GM19025 (cell line): ENCODE measurements at regions not wholly inside any gene's neighbourhood (a gene's known extent, or its start where the extent isn't known, plus 50 kb on each side); places are given as distances from the start of the nearest gene placed in this dataset.
"Not testable (repeated sequence)": the region's sequence is repeated elsewhere in the genome, so short reads cannot be mapped to it uniquely, and the experiment has no call there.

ENCODE experiments used
- ATAC-seq: cut with Tn5 transposase; IDR thresholded peaks from one replicate; pipeline ENCODE4 v1.9.1; 2021; ENCODE audit warnings: mild to moderate bottlenecking, low read depth, moderate library complexity; ENCODE audit not compliant: unreplicated experiment

DNA sequence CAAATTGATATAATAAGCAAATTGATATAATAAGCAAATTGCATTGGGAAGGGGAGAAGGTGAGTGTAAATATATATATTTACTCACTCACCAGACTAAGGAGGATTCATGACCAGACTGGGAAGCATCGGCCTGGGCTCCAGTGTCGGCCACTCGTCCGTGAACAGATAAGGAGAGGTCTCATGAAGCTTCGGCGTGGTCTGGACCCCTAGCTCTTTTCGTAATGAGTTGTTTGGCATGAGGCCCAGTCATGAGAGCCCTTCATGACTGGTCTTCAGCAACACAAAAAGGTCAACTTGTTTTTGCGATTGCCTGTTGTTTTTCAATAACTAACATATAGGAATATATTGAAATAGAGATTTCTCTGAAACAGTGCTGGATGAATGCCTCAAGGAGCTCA lies 222.9 kb upstream of the KCNK2 start:
- no peak for ATAC-seq

DNA sequence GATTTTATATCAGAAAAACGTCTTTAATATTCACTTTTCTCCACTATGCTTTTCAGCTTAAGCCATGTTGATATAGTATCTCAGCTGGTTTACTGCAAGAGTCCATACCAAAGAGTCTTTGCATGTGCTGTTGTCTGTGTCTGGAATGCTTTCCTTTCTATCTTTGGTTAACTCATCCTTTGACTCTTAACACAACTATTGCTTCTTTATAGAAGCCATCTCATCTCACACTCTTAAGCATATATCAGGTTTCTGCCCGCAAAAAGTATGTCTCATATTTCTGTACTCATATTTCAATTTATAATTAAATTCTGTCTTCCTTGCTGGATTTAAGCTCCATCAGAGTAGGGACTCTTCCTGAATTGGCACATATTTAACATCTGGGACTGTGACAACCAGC lies 220.9 kb upstream of the KCNK2 start:
- no peak for ATAC-seq

DNA sequence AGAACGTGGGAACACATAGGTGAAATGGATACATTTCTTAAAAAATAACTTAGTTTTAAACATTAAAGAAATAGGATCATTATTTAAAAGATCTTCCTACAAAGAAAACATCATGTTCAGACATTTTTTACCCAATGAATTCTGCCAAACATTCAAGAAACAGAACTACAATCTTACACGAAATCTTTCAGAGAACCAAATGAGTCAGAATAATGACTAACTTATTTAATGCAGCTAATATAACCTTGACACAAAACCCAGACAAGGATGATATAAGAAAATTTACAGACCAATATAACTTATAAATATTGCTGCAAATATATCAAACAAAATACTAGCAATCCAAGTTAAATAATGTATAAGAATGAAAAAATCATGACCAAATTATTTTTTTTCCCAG lies 220.1 kb upstream of the KCNK2 start:
- no peak for ATAC-seq

DNA sequence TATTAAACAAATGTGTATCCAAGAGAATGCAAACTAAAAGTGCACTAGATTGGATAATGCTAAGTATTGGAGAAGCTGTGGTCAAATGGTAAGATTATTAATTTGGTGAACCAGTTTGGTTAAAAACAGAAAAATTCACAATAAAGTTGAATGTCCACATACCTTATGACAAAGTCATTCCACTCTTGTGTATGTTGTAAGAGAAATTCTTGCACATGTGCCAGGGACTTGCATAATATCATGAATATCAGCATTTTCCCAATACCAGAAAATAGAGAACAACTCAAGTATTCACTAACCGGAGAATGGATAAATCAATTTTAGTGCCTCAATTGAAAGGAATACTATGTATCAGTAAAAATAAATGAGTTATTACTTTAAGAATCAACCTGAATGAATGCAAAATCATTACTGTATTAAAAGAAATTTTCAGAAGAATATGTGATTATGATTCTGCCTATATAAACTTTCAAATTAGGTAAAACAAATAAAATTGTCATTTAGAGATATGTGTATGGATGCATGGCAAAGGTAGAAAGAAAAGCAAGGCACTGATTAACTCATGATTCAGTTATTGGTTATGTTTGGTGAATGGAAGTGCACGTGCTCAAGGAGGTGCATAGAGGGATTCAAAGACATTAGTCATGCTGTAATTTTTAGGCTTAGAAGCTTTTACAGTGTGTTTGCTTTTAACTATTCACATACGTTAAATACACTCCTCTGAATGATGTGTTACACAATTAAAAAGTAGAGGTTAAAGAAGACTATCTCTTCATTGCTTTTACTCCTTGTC lies 217.4 kb upstream of the KCNK2 start:
- no peak for ATAC-seq

DNA sequence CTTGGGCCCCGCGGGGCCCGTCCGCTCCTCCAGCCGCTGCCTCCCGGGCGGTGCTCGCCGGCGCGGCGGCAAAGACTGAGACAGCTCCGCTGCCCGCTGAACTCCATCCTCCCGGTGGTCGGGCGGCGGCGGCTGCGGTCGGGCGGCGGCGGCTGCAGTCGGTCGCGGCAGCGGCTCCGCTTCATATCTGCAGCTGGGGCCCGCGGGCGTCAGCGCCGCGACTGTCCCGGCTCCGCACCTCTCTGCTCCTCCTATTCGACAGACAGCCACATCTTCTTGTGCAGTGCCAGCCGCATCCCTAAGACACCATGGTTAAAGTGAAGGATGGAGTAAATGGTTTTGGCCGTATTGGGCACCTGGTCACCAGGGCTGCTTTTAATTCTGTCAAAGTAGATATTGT lies 212.1 kb upstream of the KCNK2 start:
- ATAC-seq, result not testable (repeated sequence)

DNA sequence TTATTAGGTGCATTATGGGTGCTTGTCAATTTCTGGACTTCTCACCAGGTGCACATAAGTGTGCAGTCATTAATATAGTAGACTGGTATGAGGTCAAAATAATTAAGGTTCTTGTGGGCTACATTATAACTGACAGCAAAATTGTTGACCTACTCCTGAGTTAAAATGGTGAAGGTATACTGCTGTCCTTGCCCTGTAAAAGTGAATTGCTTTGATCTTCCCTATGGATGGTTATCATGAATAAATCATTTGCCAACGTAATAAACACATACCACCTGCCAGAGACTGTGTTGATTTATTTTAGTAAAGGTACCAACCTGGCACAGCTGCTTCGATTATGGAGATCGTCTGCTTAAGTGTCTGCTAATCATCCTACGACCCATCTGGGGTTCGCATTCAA lies 201.6 kb upstream of the KCNK2 start:
- no peak for ATAC-seq

DNA sequence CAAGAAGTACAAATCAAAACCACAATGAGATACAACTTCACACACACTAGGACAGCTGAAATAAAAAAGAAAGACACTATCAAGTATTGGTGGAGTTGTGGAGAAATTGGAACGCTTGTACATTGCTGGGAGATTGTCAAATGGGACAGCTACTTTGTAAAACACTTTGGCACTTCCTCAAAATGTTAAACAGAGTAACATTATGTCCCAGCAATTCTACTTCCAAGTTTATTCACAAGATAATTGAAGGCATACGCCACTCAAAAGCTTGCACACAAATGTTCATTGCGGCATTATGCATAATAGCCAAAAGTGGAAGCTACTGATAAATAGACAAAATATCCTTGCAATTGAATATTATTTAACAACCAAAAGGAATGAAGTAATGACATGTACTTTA lies 199.9 kb upstream of the KCNK2 start:
- ATAC-seq, result no peak

DNA sequence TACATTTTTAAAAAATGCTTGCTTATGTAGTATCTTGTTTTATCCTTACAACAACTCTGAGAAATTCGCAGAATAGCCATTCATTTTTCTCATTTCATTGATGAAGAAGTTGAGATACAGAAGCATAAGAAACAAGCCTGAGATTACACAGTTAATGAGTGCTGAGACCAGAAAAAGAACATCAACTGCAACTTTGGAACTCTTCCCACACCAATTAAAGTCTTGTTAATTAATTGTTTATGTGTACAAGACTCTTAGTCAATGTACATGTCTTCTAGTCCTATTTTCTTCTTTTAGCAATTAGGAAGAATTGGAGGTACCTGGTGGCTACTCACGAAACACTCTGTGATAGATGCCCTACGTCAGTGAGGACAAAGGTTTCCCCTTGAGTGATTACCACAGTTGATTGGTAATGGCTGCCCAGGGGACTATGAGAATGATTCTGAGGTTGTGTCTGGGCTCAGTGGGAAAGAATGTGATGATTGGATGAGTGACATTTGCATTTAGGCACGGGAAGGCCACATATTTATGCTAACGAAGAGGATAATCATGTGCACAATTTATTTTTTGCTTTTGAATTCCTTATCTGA lies 187.4 kb upstream of the KCNK2 start:
- ATAC-seq, result no peak

DNA sequence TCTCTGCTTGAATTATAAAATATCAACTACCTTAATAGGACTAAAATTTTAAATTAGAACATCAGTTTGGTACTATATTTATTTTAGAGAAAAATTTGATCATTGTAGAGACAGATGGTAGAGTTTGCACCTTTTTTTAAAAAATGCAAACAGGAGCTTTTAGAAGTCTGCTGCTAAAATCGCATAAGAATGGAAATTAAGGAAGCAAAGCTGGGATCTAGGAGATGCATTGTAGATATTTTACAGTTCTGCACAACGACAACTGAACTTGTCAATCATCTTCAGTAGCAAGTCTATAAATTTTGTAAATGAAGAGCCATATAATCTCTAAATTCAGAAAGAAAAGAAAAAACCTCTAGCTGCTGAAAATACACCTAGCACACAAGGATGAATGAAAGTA lies 185.6 kb upstream of the KCNK2 start:
- no peak for ATAC-seq

DNA sequence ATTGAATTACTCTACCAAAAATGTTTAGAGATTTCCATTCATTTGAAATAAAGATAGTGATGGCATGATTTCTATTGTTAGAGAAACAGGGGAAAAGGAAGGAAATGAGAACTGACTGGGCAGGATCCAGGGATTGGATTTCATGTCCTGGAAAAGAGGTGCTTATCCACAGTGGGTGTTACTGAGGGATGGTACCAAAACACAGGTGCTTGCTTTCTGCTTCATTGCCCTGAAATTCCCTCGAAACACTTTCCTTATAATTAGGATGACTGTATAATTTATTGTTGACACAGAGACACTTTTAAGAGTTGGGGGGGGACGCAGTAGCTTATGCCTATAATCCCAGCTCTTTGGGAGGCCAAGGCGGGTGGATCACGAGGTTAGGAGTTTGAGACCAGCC lies 185.0 kb upstream of the KCNK2 start:
- no peak for ATAC-seq

DNA sequence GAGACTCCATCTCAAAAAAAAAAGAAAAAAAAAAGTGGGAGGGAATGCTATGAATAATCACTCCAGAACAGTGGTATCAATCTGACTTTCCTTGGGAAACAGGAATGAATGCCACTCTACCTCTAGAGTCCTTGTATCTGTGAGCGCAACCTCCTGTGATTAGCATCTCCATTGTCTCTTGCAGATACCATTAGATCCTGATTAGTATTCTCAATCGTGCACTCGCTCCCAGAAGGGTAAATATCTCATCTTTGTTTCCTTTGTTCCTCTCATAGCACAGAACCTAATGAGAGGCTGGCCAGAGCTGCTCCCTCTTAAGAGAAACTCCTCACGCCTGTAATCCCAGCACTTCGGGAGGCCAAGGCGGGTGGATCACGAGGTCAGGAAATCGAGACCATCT lies 184.4 kb upstream of the KCNK2 start:
- ATAC-seq, result no peak

DNA sequence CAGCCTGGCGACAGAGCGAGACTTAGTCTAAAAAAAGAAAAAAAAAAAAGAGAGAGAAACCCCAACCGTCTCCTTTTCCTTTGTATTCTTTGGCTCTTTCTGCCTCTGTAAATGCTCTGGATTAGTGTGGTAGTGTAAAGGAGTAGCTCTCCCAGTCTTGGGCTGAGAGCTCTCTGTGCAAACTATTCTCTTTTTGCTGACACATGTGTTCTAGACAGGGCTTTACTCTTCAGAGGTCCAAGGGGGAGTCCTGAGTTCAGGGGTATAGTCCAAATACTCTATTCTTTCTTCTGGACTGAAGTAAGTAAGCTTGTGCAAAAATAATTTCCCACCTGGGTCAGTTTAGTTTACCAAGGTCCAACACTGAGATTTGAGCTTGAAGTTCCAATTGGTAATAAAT lies 183.8 kb upstream of the KCNK2 start:
- no peak for ATAC-seq

DNA sequence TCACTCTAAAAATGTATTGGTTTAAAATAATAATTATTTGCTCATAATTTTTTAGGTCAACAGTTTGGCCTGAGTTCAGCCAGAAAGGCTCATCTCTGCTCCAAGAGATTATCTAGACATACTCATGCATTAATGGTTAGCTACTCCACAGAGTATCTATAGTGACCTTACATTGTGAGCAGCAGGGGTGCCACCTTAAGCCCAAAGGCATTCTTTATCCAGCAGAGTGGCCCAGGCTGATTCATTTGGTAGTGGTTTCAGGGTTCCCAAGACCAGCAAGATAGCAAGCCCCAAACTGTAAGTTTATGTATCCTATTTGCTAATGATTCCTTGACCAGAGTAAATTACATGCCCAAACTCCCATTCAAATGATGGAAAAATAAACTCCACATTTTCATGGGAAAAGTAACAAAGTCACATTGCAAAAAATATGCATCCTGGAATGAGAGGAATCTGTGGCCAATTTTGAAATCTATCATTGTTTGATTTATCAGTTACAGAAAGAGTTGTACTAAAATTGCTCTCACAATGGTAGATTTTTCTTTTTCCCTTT lies 182.6 kb upstream of the KCNK2 start:
- ATAC-seq, result no peak

DNA sequence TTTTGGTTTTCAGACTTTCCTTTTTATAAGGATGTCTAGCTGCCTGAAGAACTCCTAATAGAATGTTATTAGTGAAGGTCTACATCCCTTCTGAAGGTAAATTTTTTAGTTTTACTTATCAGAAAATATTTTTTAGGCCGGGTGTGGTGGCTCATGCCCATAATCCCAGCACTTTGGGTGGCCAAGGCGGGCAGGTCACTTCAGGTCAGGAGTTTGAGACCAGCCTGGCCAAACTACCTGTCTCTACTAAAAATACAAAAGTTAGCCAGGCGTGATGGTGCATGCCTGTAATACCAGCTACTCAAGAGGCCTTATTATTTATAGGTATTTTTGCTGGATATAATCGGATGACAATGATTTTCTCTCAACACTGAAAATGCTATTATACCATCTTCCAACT lies 181.9 kb upstream of the KCNK2 start:
- ATAC-seq, result no peak

DNA sequence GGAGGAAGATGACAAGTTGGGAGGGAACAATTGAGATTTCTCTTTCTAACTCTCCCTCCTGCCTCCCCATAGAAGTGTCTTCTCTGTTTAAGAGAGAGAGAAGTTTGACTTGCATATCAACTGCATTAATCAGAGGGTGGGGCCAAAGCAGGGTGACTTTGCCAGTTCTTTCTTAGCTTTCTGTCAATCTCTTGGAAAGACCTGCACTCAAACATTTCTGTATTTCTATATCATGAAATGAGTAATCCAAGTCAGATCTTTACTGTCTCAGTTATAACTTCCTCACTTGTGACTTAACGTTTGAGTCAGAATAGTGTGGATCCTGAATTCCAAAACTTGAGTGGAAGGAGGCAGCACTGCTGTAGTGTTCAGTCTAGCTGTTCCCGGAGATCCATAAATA lies 180.8 kb upstream of the KCNK2 start:
- no peak for ATAC-seq

DNA sequence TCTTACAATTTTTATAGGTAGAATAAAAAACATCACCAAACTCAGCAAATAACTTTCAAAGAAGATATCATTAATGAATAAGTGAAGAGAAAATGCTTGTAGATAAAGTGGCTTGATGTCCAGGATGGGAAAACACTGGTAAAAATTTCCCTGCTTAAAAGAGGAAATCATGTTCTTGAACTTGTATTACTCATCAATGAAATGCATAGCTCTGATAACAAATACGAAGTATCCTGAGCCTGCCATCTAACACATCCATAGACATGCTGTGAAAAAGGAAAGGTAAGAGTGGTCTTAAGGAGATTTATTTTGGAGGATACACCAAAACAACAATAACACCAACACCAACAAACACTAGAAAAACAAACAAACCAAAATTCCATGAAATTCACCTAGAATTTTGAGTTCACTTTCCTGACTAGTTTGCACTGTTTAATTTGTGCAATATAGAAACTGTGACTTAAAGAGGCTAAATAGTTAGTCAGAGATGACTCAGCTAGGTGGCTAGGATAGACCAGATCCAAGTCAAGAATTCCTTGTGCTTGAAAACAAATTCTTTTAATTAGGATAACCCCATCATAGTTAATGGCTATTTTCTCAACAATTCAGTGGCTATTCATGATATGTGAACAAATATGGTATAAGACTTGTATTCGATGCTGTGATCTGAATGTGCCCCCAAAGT lies 179.8 kb upstream of the KCNK2 start:
- ATAC-seq, result no peak

DNA sequence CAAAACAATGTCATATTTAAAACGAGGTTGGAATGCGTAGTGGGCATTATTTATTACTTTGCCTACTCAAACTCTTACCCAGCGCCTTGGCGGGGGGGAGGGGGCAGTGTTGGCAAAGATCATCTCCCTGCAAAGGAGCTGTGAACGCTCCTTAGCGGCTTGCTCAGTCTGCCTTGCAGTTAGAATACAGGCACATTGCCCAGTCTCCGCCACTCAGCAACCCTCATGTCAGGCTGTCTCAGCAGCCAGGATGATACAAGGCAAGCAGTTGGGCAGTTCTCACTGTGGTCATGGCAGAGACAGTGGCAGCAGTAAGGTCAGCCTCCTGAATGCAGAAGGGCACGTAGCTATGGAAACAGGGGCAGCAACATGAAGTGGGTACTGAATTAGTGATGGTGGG lies 170.4 kb upstream of the KCNK2 start:
- no peak for ATAC-seq

DNA sequence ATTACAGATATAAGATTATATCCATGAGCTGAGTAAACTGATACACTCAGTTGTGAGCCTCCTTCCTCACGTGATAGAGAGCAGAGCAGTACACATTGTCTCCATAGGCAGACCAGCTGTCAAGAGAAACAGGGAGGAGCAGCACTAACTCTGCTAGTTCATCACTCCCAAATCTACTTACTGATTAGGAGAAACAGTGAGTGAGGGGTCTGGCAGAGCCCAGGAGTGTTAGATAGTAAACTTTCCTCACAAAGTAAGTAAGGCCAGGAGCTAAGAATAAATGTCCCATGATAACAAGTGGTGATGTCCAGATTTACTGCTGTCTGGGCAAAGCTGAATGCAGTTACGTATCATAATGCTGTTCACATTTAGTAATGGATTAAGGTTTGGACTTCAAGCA lies 168.6 kb upstream of the KCNK2 start:
- no peak for ATAC-seq

DNA sequence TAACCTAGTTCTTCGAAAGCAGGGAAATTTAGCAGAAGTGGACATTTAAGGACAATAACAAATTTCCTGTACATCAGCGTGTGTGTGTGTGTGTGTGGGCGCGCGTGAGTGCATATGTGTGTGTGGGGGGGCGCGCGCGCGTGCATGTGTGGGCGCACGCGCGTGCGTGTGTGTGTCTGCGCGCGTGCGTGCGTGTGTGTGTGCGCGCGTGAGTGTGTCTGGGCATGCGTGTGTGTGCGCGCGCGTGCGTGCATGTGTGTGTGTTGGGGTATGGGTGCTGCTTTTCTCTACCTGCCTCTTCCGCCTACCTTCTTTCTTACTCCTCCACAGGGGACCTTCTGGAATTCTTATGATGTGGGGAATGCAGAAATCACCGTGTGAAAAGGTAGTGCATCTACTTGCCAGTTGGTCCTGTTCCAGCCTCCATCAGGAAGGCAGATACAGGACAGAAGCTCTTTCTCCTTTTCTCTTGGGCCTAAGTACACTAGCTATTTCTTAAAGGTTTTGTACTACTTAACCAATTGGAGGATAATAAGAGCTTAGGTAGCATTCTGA lies 165.4 kb upstream of the KCNK2 start:
- no peak for ATAC-seq

DNA sequence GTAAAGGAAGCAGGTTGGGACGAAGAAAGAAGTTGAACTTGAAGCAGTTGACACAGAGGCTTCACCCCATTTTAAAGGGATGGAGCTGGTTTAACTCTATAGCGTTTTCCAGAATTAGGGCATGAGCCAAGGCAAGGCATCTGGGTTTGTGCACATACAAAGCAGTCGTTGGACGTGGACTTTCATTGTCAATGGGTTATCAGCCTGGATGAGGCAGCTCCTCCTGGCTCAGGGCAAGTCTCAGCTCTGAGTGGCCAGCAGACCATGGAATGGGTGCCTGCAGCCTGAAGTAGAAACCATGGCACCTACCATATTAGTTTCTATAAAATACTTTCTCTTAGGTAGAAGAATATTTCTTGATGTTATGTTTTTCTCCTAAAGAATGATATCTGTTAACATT lies 163.8 kb upstream of the KCNK2 start:
- no peak for ATAC-seq

DNA sequence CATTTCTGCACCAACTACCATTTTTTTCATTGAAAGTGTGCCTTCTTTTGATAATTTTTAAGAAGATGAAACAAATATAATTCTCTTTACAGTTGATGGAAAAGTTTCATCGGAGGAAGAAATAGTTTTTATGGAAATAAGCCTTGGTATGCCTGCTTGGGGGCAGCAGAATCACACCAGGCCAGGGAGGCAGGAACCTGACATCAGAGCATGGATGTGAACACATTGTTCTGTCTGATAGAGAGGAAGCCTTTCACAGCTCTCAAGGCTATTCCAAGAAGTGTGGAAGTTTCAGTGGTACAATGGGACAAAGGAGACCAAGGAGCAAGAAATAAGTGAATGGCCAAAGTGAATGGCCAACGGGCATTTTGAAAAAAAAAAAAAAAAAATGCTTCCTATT lies 162.2 kb upstream of the KCNK2 start:
- no peak for ATAC-seq
